B cell (primary cell): ENCODE measurements at regions not wholly inside any gene's neighbourhood (a gene's known extent, or its start where the extent isn't known, plus 50 kb on each side); places are given as distances from the start of the nearest gene placed in this dataset.
A peak's percentile ranks its signal among the peaks of the same experiment; 100 is the strongest.

Experiments used
- ATAC-seq: fragments of 200-7000 bp; cut with Tn5 transposase; one replicate; pipeline ENCODE4 v1.10.0; 2021; ENCODE audit warnings: low read depth, mild to moderate bottlenecking, moderate number of reproducible peaks, moderate library complexity
- CTCF ChIA-PET: fragments of 350-600 bp; sonication (Branson Sonifier 250); formaldehyde crosslinking; loops from one replicate; lab custom pipeline; 2021; ENCODE audit warnings: antibody characterized with exemption, inconsistent platforms; lab: Charles Lee
- POLR2A ChIA-PET: fragments of 350-600 bp; sonication (Branson Sonifier 250); formaldehyde crosslinking; loops from one replicate; lab custom pipeline; 2021; ENCODE audit warnings: antibody characterized with exemption; lab: Charles Lee
- DNase-seq: peaks from one replicate; pipeline ENCODE4 v3.0.0; 2013
- H2AFZ ChIP-seq: 2 replicates; pipeline ENCODE4 v1.6.1; 2012; ENCODE audit warnings: mild to moderate bottlenecking, low read depth, low read length; ENCODE audit not compliant: insufficient read depth, poor library complexity, severe bottlenecking
- H3K27ac ChIP-seq, 2 donors: 1 replicate in 1 of 2; 2 replicates in 1 of 2; pipeline ENCODE4 v1.5.1; 2012 to 2013; ENCODE audit warnings: low read length in 2 of 2, mild to moderate bottlenecking in 2 of 2, moderate library complexity in 1 of 2
- H3K27me3 ChIP-seq, 4 experiments: fragments of 200-600 bp in 1 of 4; sonication (generic) in 1 of 4; replicated peaks in 1 of 4; 1 replicate in 2 of 4; 2 replicates in 2 of 4; pipeline versions ENCODE4 v1.6.1 to v1.7.0; 2013 to 2016; ENCODE audit warnings: low read length in 3 of 4, mild to moderate bottlenecking in 2 of 4, mixed read lengths in 1 of 4, moderate library complexity in 1 of 4; ENCODE audit not compliant: insufficient read depth in 4 of 4, control insufficient read depth in 3 of 4; ENCODE audit errors: control extremely low read depth in 1 of 4
- H3K36me3 ChIP-seq, 2 experiments: replicated peaks in 1 of 2; 1 replicate in 1 of 2; 2 replicates in 1 of 2; pipeline versions ENCODE4 v1.6.1 to v1.7.1; 2013; ENCODE audit warnings: low read length in 1 of 2; ENCODE audit not compliant: insufficient read depth in 2 of 2, control insufficient read depth in 1 of 2; ENCODE audit errors: control extremely low read depth in 1 of 2, extremely low read depth in 1 of 2
- H3K4me1 ChIP-seq, 2 donors: fragments of 200-600 bp in 1 of 2; sonication (generic) in 1 of 2; 1 replicate in 1 of 2; 2 replicates in 1 of 2; pipeline versions ENCODE4 v1.5.1 to v1.6.1; 2013 to 2017; ENCODE audit warnings: low read length in 2 of 2; ENCODE audit not compliant: control insufficient read depth in 2 of 2, insufficient read depth in 2 of 2
- H3K4me2 ChIP-seq: replicated peaks from 2 replicates; pipeline ENCODE3; 2012; ENCODE audit warnings: mild to moderate bottlenecking, low read depth, low read length; ENCODE audit not compliant: poor library complexity, severe bottlenecking
- H3K4me3 ChIP-seq, 5 experiments: fragments of 200-600 bp in 1 of 5; sonication (generic) in 1 of 5; 1 replicate in 3 of 5; 2 replicates in 2 of 5; pipeline versions ENCODE4 v1.5.1 to v1.7.0; 2011 to 2016; ENCODE audit warnings: low read length in 4 of 5, mild to moderate bottlenecking in 4 of 5, low read depth in 2 of 5, control low read depth in 1 of 5, moderate library complexity in 1 of 5; ENCODE audit not compliant: insufficient read depth in 1 of 5; ENCODE audit errors: control extremely low read depth in 1 of 5, extremely low read depth in 1 of 5
- H3K79me2 ChIP-seq: fragments of 200-600 bp; sonication (generic); one replicate; pipeline ENCODE4 v1.6.0; 2016; ENCODE audit warnings: low read length; ENCODE audit not compliant: control insufficient read depth, insufficient read depth
- H3K9ac ChIP-seq: fragments of 200-600 bp; sonication (generic); 2 replicates; pipeline ENCODE4 v1.6.1; 2017; ENCODE audit warnings: mild to moderate bottlenecking, low read length, moderate library complexity
- H3K9me3 ChIP-seq, 3 donors: one replicate each; pipeline versions ENCODE4 v1.6.1 to v1.7.1; 2013; ENCODE audit warnings: low read length in 2 of 3; ENCODE audit not compliant: control insufficient read depth in 2 of 3, insufficient read depth in 1 of 3; ENCODE audit errors: control extremely low read depth in 1 of 3
- H4K20me1 ChIP-seq: 2 replicates; pipeline ENCODE4 v1.6.0; 2012; ENCODE audit warnings: mild to moderate bottlenecking, low read length; ENCODE audit not compliant: insufficient read depth, control insufficient read depth, poor library complexity, severe bottlenecking
- H3K27ac Mint-ChIP-seq: one replicate; pipeline ENCODE4 v1.8.0; 2021; ENCODE audit warnings: mixed read lengths
- H3K27me3 Mint-ChIP-seq: one replicate; pipeline ENCODE4 v1.8.0; 2021; ENCODE audit warnings: mixed read lengths
- H3K4me1 Mint-ChIP-seq: one replicate; pipeline ENCODE4 v1.8.0; 2021; ENCODE audit warnings: mixed read lengths
- H3K4me3 Mint-ChIP-seq: one replicate; pipeline ENCODE4 v1.8.0; 2021; ENCODE audit warnings: mixed read lengths
- H3K9me3 Mint-ChIP-seq: one replicate; pipeline ENCODE4 v1.8.0; 2022; ENCODE audit warnings: mixed read lengths; ENCODE audit not compliant: insufficient read depth
- EZH2 ChIP-seq: IDR thresholded peaks from 2 replicates; pipeline ENCODE4 v1.6.1; 2012; ENCODE audit warnings: borderline replicate concordance, low read depth, mild to moderate bottlenecking, moderate library complexity, low read length; ENCODE audit not compliant: insufficient read depth, poor library complexity, severe bottlenecking
- WGBS: methylation state at CpG from one replicate; pipeline ENCODE4 v1.1.5; 2013; ENCODE audit warnings: missing lambda C conversion rate; ENCODE audit not compliant: insufficient coverage; 5-methylcytosine and 5-hydroxymethylcytosine counted together
- intact Hi-C: fragments of 100-400 bp; cut with micrococcal nuclease; formaldehyde crosslinking; loops from one replicate; pipeline ENCODE4 v1.10.0; 2022
- TF ChIP-seq, protein P1 (sequence below): fragments of 200-600 bp; IDR thresholded peaks from one replicate; pipeline ENCODE4 v1.8.0; 2022; ENCODE audit warnings: antibody characterized with exemption, mild to moderate bottlenecking

- H3K9me3 ChIP-seq = no peaks in the 10 kb centered on the region
- ChIA-PET POLR2A (no interaction called here), CTCF (no interaction called here)
- no peaks in the 10 kb centered on the region for H3K36me3 ChIP-seq
- H4K20me1 ChIP-seq = no peaks in the 10 kb centered on the region
- peaks cover 3% of the 10 kb centered on the region for H3K9me3 Mint-ChIP-seq
- H3K4me3 Mint-ChIP-seq = no peak overlapping the region
- TF ChIP-seq EZH2 = no peak
- DNase-seq (no peak), ATAC-seq (no peak)
- H3K9ac ChIP-seq = no peak overlapping the region
- no peaks in the 10 kb centered on the region for H3K27me3 ChIP-seq
- no peaks in the 10 kb centered on the region for H3K4me1 ChIP-seq
- intact Hi-C loops = no loop called here
- H3K27ac ChIP-seq = no peak overlapping the region
- H3K4me3 ChIP-seq = no peak overlapping the region
- no peak overlapping the region for H3K4me2 ChIP-seq
- no peaks in the 10 kb centered on the region for H3K27me3 Mint-ChIP-seq
- no peak overlapping the region for H3K27ac Mint-ChIP-seq
- no CpG with 5 or more reads among the region's 3 CpGs for WGBS
- no peak overlapping the region for H2AFZ ChIP-seq
- no peaks in the 10 kb centered on the region for H3K79me2 ChIP-seq
- H3K4me1 Mint-ChIP-seq = no peaks in the 10 kb centered on the region
Observed at GRCh38 chr2:76610451-76610850, 899.7 kb upstream of the GCFC2 start.

- Mint-ChIP-seq H3K4me1 (no peaks in the 10 kb centered on the region), H3K4me3 (no peak overlapping the region), H3K27me3 (no peaks in the 10 kb centered on the region), H3K9me3 (no peaks in the 10 kb centered on the region), H3K27ac (no peak overlapping the region)
- H2AFZ ChIP-seq = no peak overlapping the region
- TF ChIP-seq EZH2 = no peak
- TF ChIP-seq, protein P1, sequence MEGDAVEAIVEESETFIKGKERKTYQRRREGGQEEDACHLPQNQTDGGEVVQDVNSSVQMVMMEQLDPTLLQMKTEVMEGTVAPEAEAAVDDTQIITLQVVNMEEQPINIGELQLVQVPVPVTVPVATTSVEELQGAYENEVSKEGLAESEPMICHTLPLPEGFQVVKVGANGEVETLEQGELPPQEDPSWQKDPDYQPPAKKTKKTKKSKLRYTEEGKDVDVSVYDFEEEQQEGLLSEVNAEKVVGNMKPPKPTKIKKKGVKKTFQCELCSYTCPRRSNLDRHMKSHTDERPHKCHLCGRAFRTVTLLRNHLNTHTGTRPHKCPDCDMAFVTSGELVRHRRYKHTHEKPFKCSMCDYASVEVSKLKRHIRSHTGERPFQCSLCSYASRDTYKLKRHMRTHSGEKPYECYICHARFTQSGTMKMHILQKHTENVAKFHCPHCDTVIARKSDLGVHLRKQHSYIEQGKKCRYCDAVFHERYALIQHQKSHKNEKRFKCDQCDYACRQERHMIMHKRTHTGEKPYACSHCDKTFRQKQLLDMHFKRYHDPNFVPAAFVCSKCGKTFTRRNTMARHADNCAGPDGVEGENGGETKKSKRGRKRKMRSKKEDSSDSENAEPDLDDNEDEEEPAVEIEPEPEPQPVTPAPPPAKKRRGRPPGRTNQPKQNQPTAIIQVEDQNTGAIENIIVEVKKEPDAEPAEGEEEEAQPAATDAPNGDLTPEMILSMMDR = peak; percentile 15
- CTCF ChIA-PET = no interaction called here
- H3K9me3 ChIP-seq = peaks cover 0 to 3% (median 0%) of the 10 kb centered on the region in 3 donors
- H3K4me3 ChIP-seq = no peak overlapping the region
- DNase-seq = no peak
- no peaks in the 10 kb centered on the region for H3K27me3 ChIP-seq
- no peak for ATAC-seq
- intact Hi-C loops = no loop called here
- no peak overlapping the region for H3K27ac ChIP-seq
- no peak overlapping the region for H3K9ac ChIP-seq
- no peaks in the 10 kb centered on the region for H4K20me1 ChIP-seq
- WGBS = 14% methylated on average over 1 of the region's 4 CpGs
- POLR2A ChIA-PET = no interaction called here
- no peak overlapping the region for H3K4me2 ChIP-seq
- H3K36me3 ChIP-seq = no peaks in the 10 kb centered on the region
- no peaks in the 10 kb centered on the region for H3K79me2 ChIP-seq
- H3K4me1 ChIP-seq = no peaks in the 10 kb centered on the region
Observed at GRCh38 chr2:76599732-76600368, 889.1 kb upstream of the GCFC2 start.
